Chondrocyte (in vitro differentiated cells): ENCODE measurements at regions not wholly inside any gene's neighbourhood (a gene's known extent, or its start where the extent isn't known, plus 50 kb on each side); places are given as distances from the start of the nearest gene placed in this dataset.

Experiments
- DNase-seq: peaks from one replicate; pipeline ENCODE4 v3.0.0; 2021; ENCODE audit warnings: mixed read lengths, low spot score
- H3K27ac Mint-ChIP-seq: one replicate; pipeline ENCODE4 v1.8.0; 2021; ENCODE audit warnings: mild to moderate bottlenecking, moderate library complexity, mixed read lengths; ENCODE audit not compliant: unreplicated experiment
- H3K27me3 Mint-ChIP-seq: 2 replicates; pipeline ENCODE4 v1.8.0; 2021; ENCODE audit warnings: low read depth, mixed read lengths
- H3K36me3 Mint-ChIP-seq: 2 replicates; pipeline ENCODE4 v1.8.0; 2021; ENCODE audit warnings: low read depth, mixed read lengths
- H3K4me1 Mint-ChIP-seq: 2 replicates; pipeline ENCODE4 v1.8.0; 2021; ENCODE audit warnings: low read depth, mild to moderate bottlenecking, mixed read lengths
- H3K4me3 Mint-ChIP-seq: one replicate; pipeline ENCODE4 v1.8.0; 2021; ENCODE audit warnings: mild to moderate bottlenecking, moderate library complexity, mixed read lengths; ENCODE audit not compliant: unreplicated experiment
- H3K9me3 Mint-ChIP-seq: 2 replicates; pipeline ENCODE4 v1.8.0; 2021; ENCODE audit warnings: low read depth, mixed read lengths
- CTCF ChIP-seq: fragments of 200-600 bp; sonication (generic); IDR thresholded peaks from 2 replicates; pipeline ENCODE4 v1.5.0; 2021; ENCODE audit warnings: antibody characterized with exemption, mild to moderate bottlenecking, moderate library complexity

GRCh38 chr2:21244161-21244560, 120.4 kb downstream of the TDRD15 start:
- H3K4me3 Mint-ChIP-seq: no peak overlapping the region
- no peaks in the 10 kb centered on the region for H3K36me3 Mint-ChIP-seq
- DNase-seq: no peak
- peaks cover 14% of the 10 kb centered on the region for H3K9me3 Mint-ChIP-seq
- peaks cover 8% of the 10 kb centered on the region for H3K27me3 Mint-ChIP-seq
- no peak overlapping the region for H3K27ac Mint-ChIP-seq
- TF ChIP-seq CTCF: no peak
- no peaks in the 10 kb centered on the region for H3K4me1 Mint-ChIP-seq

- TF ChIP-seq CTCF: no peak
- no peak for DNase-seq
- H3K4me3 Mint-ChIP-seq: no peak overlapping the region
- no peaks in the 10 kb centered on the region for H3K4me1 Mint-ChIP-seq
- no peak overlapping the region for H3K27ac Mint-ChIP-seq
- H3K27me3 Mint-ChIP-seq: peaks cover 6% of the 10 kb centered on the region
- peaks cover 9% of the 10 kb centered on the region for H3K9me3 Mint-ChIP-seq
- no peaks in the 10 kb centered on the region for H3K36me3 Mint-ChIP-seq
These were observed 121.8 kb downstream of the TDRD15 start for GRCh38 chr2:21245565-21245964.

- TF ChIP-seq CTCF: no peak
- no peak for DNase-seq
- H3K4me3 Mint-ChIP-seq: no peak overlapping the region
- H3K9me3 Mint-ChIP-seq: no peaks in the 10 kb centered on the region
- peaks cover 6% of the 10 kb centered on the region for H3K27me3 Mint-ChIP-seq
- no peak overlapping the region for H3K27ac Mint-ChIP-seq
- H3K36me3 Mint-ChIP-seq: no peaks in the 10 kb centered on the region
- H3K4me1 Mint-ChIP-seq: no peaks in the 10 kb centered on the region
These were observed 125.6 kb downstream of the TDRD15 start for GRCh38 chr2:21249367-21249766.

GRCh38 chr2:21250673-21251072, 126.9 kb downstream of the TDRD15 start:
- TF ChIP-seq CTCF: no peak
- Mint-ChIP-seq H3K4me1 (no peaks in the 10 kb centered on the region), H3K9me3 (no peaks in the 10 kb centered on the region), H3K27me3 (peaks cover 2% of the 10 kb centered on the region), H3K36me3 (no peaks in the 10 kb centered on the region), H3K27ac (no peak overlapping the region), H3K4me3 (no peak overlapping the region)
- no peak for DNase-seq

GRCh38 chr2:21251216-21251980, 127.6 kb downstream of the TDRD15 start:
- Mint-ChIP-seq H3K4me1 (no peaks in the 10 kb centered on the region), H3K36me3 (no peaks in the 10 kb centered on the region), H3K9me3 (no peaks in the 10 kb centered on the region), H3K4me3 (no peak overlapping the region), H3K27me3 (no peaks in the 10 kb centered on the region), H3K27ac (no peak overlapping the region)
- TF ChIP-seq CTCF: no peak
- no peak for DNase-seq
